Mesenchymal stem cell (in vitro differentiated cells and primary cell): ENCODE measurements at regions not wholly inside any gene's neighbourhood (a gene's known extent, or its start where the extent isn't known, plus 50 kb on each side); places are given as distances from the start of the nearest gene placed in this dataset.

Experiments
- DNase-seq: peaks from one replicate; pipeline ENCODE4 v3.0.0-alpha.2; 2013
- H2AFZ ChIP-seq: one replicate; pipeline ENCODE4 v1.6.1; 2013; ENCODE audit warnings: low read depth, mild to moderate bottlenecking, control low read depth, inconsistent platforms, low read length, moderate library complexity
- H2AK5ac ChIP-seq: 2 replicates; pipeline ENCODE4 v1.6.1; 2013; ENCODE audit warnings: low read length, moderate library complexity, mild to moderate bottlenecking, inconsistent platforms; ENCODE audit not compliant: severe bottlenecking
- H2BK120ac ChIP-seq: one replicate; pipeline ENCODE4 v1.6.1; 2013; ENCODE audit warnings: low read depth, mild to moderate bottlenecking, inconsistent platforms, low read length, moderate library complexity
- H2BK12ac ChIP-seq, 2 experiments: one replicate each; pipeline ENCODE4 v1.6.1; 2013; ENCODE audit warnings: inconsistent platforms in 2 of 2, low read length in 2 of 2, mild to moderate bottlenecking in 2 of 2, moderate library complexity in 2 of 2, control low read depth in 1 of 2
- H2BK15ac ChIP-seq: one replicate; pipeline ENCODE4 v1.6.1; 2013; ENCODE audit warnings: mild to moderate bottlenecking, low read depth, inconsistent platforms; ENCODE audit not compliant: poor library complexity, severe bottlenecking
- H2BK5ac ChIP-seq: 2 replicates; pipeline ENCODE4 v1.6.1; 2013; ENCODE audit warnings: low read depth, mild to moderate bottlenecking, low read length, control low read depth, inconsistent platforms; ENCODE audit not compliant: poor library complexity, severe bottlenecking
- H3K14ac ChIP-seq, 2 experiments: one replicate each; pipeline ENCODE4 v1.6.1; 2013; ENCODE audit warnings: inconsistent platforms in 2 of 2, low read length in 2 of 2, control low read depth in 1 of 2, mild to moderate bottlenecking in 1 of 2, moderate library complexity in 1 of 2
- H3K18ac ChIP-seq, 2 experiments: one replicate each; pipeline ENCODE4 v1.6.1; 2013; ENCODE audit warnings: inconsistent platforms in 2 of 2, low read length in 2 of 2, control low read depth in 1 of 2, low read depth in 1 of 2, mild to moderate bottlenecking in 1 of 2
- H3K23ac ChIP-seq, 2 experiments: one replicate each; pipeline ENCODE4 v1.6.1; 2013; ENCODE audit warnings: inconsistent platforms in 2 of 2, low read length in 2 of 2, mild to moderate bottlenecking in 2 of 2, moderate library complexity in 2 of 2, control low read depth in 1 of 2
- H3K27ac ChIP-seq: 2 replicates; pipeline ENCODE4 v1.5.1; 2013; ENCODE audit warnings: mild to moderate bottlenecking, moderate library complexity, low read length, control low read depth, inconsistent platforms; ENCODE audit not compliant: poor library complexity, severe bottlenecking
- H3K27me3 ChIP-seq, 2 experiments: 2 replicates each; pipeline versions ENCODE4 v1.6.1 to v1.7.0; 2013; ENCODE audit warnings: low read length in 2 of 2, mild to moderate bottlenecking in 2 of 2, moderate library complexity in 2 of 2, control low read depth in 1 of 2, inconsistent platforms in 1 of 2; ENCODE audit not compliant: control insufficient read depth in 1 of 2, insufficient read depth in 1 of 2
- H3K36me3 ChIP-seq, 2 experiments: 2 replicates each; pipeline versions ENCODE4 v1.6.1 to v1.7.0; 2013; ENCODE audit warnings: low read length in 2 of 2, control low read depth in 1 of 2, inconsistent platforms in 1 of 2, low read depth in 1 of 2, mild to moderate bottlenecking in 1 of 2; ENCODE audit not compliant: insufficient read depth in 2 of 2, control insufficient read depth in 1 of 2
- H3K4ac ChIP-seq, 2 experiments: one replicate each; pipeline ENCODE4 v1.6.1; 2013; ENCODE audit warnings: inconsistent platforms in 2 of 2, low read length in 2 of 2, mild to moderate bottlenecking in 2 of 2, moderate library complexity in 2 of 2, control low read depth in 1 of 2, low read depth in 1 of 2
- H3K4me1 ChIP-seq: 2 replicates; pipeline ENCODE4 v1.6.1; 2013; ENCODE audit warnings: low read depth, low read length, control low read depth; ENCODE audit not compliant: control insufficient read depth, insufficient read depth
- H3K4me2 ChIP-seq: 2 replicates; pipeline ENCODE4 v1.6.1; 2013; ENCODE audit warnings: low read length, mild to moderate bottlenecking, inconsistent platforms; ENCODE audit not compliant: poor library complexity, severe bottlenecking
- H3K4me3 ChIP-seq, 2 experiments: 2 replicates each; pipeline versions ENCODE4 v1.5.1 to v1.7.0; 2013; ENCODE audit warnings: low read length in 2 of 2, mild to moderate bottlenecking in 2 of 2, control low read depth in 1 of 2, low read depth in 1 of 2; ENCODE audit not compliant: insufficient read depth in 1 of 2
- H3K79me1 ChIP-seq: replicated peaks from 2 replicates; pipeline ENCODE4 v1.6.1; 2013; ENCODE audit warnings: mild to moderate bottlenecking, control low read depth, low read length, inconsistent platforms; ENCODE audit not compliant: poor library complexity, severe bottlenecking
- H3K9ac ChIP-seq: 2 replicates; pipeline ENCODE4 v1.7.0; 2013; ENCODE audit warnings: mild to moderate bottlenecking, low read length, moderate library complexity
- H3K9me3 ChIP-seq: 2 replicates; pipeline ENCODE4 v1.7.0; 2013; ENCODE audit warnings: mild to moderate bottlenecking, low read length; ENCODE audit not compliant: control insufficient read depth
- H4K8ac ChIP-seq: one replicate; pipeline ENCODE4 v1.6.1; 2013; ENCODE audit warnings: inconsistent platforms, mild to moderate bottlenecking, low read length, moderate library complexity
- H4K91ac ChIP-seq: one replicate; pipeline ENCODE4 v1.6.1; 2013; ENCODE audit warnings: mild to moderate bottlenecking, low read length, inconsistent platforms
- WGBS: methylation state at CpG from one replicate; pipeline ENCODE4 v1.1.7; 2013; ENCODE audit warnings: mixed read lengths; 5-methylcytosine and 5-hydroxymethylcytosine counted together

- no peak overlapping the region for H4K91ac ChIP-seq
- no peaks in the 10 kb centered on the region for H3K4me1 ChIP-seq
- no peak overlapping the region for H3K4me3 ChIP-seq
- no peak overlapping the region for H3K18ac ChIP-seq
- H3K27me3 ChIP-seq, result no peaks in the 10 kb centered on the region
- no peak overlapping the region for H3K23ac ChIP-seq
- no peak overlapping the region for H3K27ac ChIP-seq
- no peak overlapping the region for H2AK5ac ChIP-seq
- no peak for DNase-seq
- H3K9ac ChIP-seq, result no peak overlapping the region
- no peak overlapping the region for H2AFZ ChIP-seq
- H4K8ac ChIP-seq, result no peak overlapping the region
- no peak overlapping the region for H3K4ac ChIP-seq
- no peak overlapping the region for H3K14ac ChIP-seq
- peaks cover 10% of the 10 kb centered on the region for H3K9me3 ChIP-seq
- H2BK12ac ChIP-seq, result no peak overlapping the region
- H2BK5ac ChIP-seq, result no peak overlapping the region
- H3K79me1 ChIP-seq, result no peaks in the 10 kb centered on the region
- no peak overlapping the region for H2BK120ac ChIP-seq
- WGBS, result 84% methylated on average over 4 of the region's 4 CpGs
- no peak overlapping the region for H3K4me2 ChIP-seq
- H3K36me3 ChIP-seq, result no peaks in the 10 kb centered on the region
- H2BK15ac ChIP-seq, result no peak overlapping the region
These were observed 105.2 kb upstream of the DPPA4 start for GRCh38 chr3:109442531-109442930.

- WGBS, result 76% methylated on average over 6 of the region's 7 CpGs
These were observed 103.0 kb upstream of the DPPA4 start for GRCh38 chr3:109440353-109440752.

GRCh38 chr3:109432833-109433232, 95.5 kb upstream of the DPPA4 start:
- Histone ChIP-seq H3K27ac (no peak overlapping the region), H3K79me1 (no peaks in the 10 kb centered on the region), H2BK5ac (no peak overlapping the region), H3K23ac (no peak overlapping the region), H3K4me1 (no peaks in the 10 kb centered on the region), H3K9ac (no peak overlapping the region), H2AK5ac (no peak overlapping the region), H3K27me3 (no peaks in the 10 kb centered on the region), H3K4me2 (no peak overlapping the region), H3K4me3 (no peak overlapping the region), H3K18ac (no peak overlapping the region), H2BK12ac (no peak overlapping the region), H3K4ac (no peak overlapping the region), H2BK15ac (no peak overlapping the region), H3K9me3 (no peaks in the 10 kb centered on the region), H2AFZ (no peak overlapping the region), H2BK120ac (no peak overlapping the region), H3K36me3 (no peaks in the 10 kb centered on the region), H4K91ac (no peak overlapping the region), H3K14ac (no peak overlapping the region), H4K8ac (no peak overlapping the region)
- DNase-seq, result no peak
- WGBS, result 81% methylated on average over 3 of the region's 3 CpGs

More at GRCh38 chr3:109440353-109440752, 103.0 kb upstream of the DPPA4 start:
- no peak overlapping the region for H2BK12ac ChIP-seq
- DNase-seq, result no peak
- H4K91ac ChIP-seq, result no peak overlapping the region
- H3K18ac ChIP-seq, result no peak overlapping the region
- H3K4me2 ChIP-seq, result no peak overlapping the region
- H2BK5ac ChIP-seq, result no peak overlapping the region
- H3K27ac ChIP-seq, result no peak overlapping the region
- H2BK15ac ChIP-seq, result no peak overlapping the region
- H2BK120ac ChIP-seq, result no peak overlapping the region
- H3K14ac ChIP-seq, result no peak overlapping the region
- no peak overlapping the region for H3K4me3 ChIP-seq
- H2AFZ ChIP-seq, result no peak overlapping the region
- H3K4me1 ChIP-seq, result no peaks in the 10 kb centered on the region
- peaks cover 3% of the 10 kb centered on the region for H3K9me3 ChIP-seq
- H3K23ac ChIP-seq, result no peak overlapping the region
- H3K27me3 ChIP-seq, result no peaks in the 10 kb centered on the region
- no peaks in the 10 kb centered on the region for H3K36me3 ChIP-seq
- H4K8ac ChIP-seq, result no peak overlapping the region
- no peak overlapping the region for H2AK5ac ChIP-seq
- no peaks in the 10 kb centered on the region for H3K79me1 ChIP-seq
- H3K4ac ChIP-seq, result no peak overlapping the region
- H3K9ac ChIP-seq, result no peak overlapping the region

- no peaks in the 10 kb centered on the region for H3K27me3 ChIP-seq
- no peak overlapping the region for H3K23ac ChIP-seq
- H3K4ac ChIP-seq, result no peak overlapping the region
- no peaks in the 10 kb centered on the region for H3K9me3 ChIP-seq
- H2BK5ac ChIP-seq, result no peak overlapping the region
- no peak overlapping the region for H4K91ac ChIP-seq
- H3K79me1 ChIP-seq, result no peaks in the 10 kb centered on the region
- H4K8ac ChIP-seq, result no peak overlapping the region
- no peak overlapping the region for H3K4me2 ChIP-seq
- H2BK120ac ChIP-seq, result no peak overlapping the region
- H3K14ac ChIP-seq, result no peak overlapping the region
- H2BK12ac ChIP-seq, result no peak overlapping the region
- 71% methylated on average over 6 of the region's 6 CpGs for whole genome bisulfite sequencing
- no peak overlapping the region for H2AFZ ChIP-seq
- H3K18ac ChIP-seq, result no peak overlapping the region
- no peak overlapping the region for H3K4me3 ChIP-seq
- DNase-seq, result no peak
- no peaks in the 10 kb centered on the region for H3K36me3 ChIP-seq
- H3K9ac ChIP-seq, result no peak overlapping the region
- no peak overlapping the region for H2BK15ac ChIP-seq
- H3K27ac ChIP-seq, result no peak overlapping the region
- H3K4me1 ChIP-seq, result no peaks in the 10 kb centered on the region
- no peak overlapping the region for H2AK5ac ChIP-seq
These were observed 93.7 kb upstream of the DPPA4 start for GRCh38 chr3:109430911-109431563.
